GM12878 (cell line): ENCODE measurements at regions not wholly inside any gene's neighbourhood (a gene's known extent, or its start where the extent isn't known, plus 50 kb on each side); places are given as distances from the start of the nearest gene placed in this dataset.

Experiments
- ATAC-seq: fragments of 200-7000 bp; cut with Tn5 transposase; 3 replicates; pipeline ENCODE4 v1.9.1; 2020; ENCODE audit warnings: mild to moderate bottlenecking, moderate library complexity
- BruUV-seq: library from RNA; stranded (reverse); fragments of 400-500 nt; replicated peaks from 2 replicates; lab custom pipeline; 2021; lab: Mats Ljungman, UMichigan
- CTCF ChIA-PET: fragments of 300-600 bp; sonication (Branson Sonifier 250); formaldehyde crosslinking; extraction: SDS; loops from one replicate; lab custom pipeline; 2021; ENCODE audit warnings: inconsistent platforms; lab: Yijun Ruan, JAX
- POLR2A ChIA-PET: fragments of 350-600 bp; formaldehyde crosslinking; extraction: SDS; loops from one replicate; lab custom pipeline; 2021; ENCODE audit warnings: inconsistent platforms; lab: Charles Lee
- RAD21 ChIA-PET: fragments of 300-600 bp; sonication (Branson Sonifier 250); formaldehyde crosslinking; loops from one replicate; lab custom pipeline; 2023; ENCODE audit warnings: antibody characterized with exemption; ENCODE audit not compliant: unreplicated experiment; lab: Charles Lee
- SMC1A ChIA-PET: fragments of 300-600 bp; sonication (Branson Sonifier 250); formaldehyde crosslinking; loops from one replicate; lab custom pipeline; 2023; ENCODE audit not compliant: unreplicated experiment, uncharacterized antibody; lab: Charles Lee
- DNase-seq: peaks from one replicate; pipeline ENCODE4 v3.0.0-alpha.2; 2011; ENCODE audit warnings: low read depth, low spot score
- FAIRE-seq: peaks from 3 replicates; lab custom pipeline; 2011; peaks lifted over from hg19 to GRCh38; lab: Jason Lieb, UNC
- H2AFZ ChIP-seq: 2 replicates; pipeline ENCODE4 v1.6.0; 2011; ENCODE audit warnings: low read depth, low read length, control low read depth; ENCODE audit not compliant: control insufficient read depth
- H3K27ac ChIP-seq: 2 replicates; pipeline ENCODE4 v1.5.1; 2011; ENCODE audit warnings: control low read depth; ENCODE audit not compliant: control insufficient read depth, insufficient read depth
- H3K27me3 ChIP-seq, 2 experiments: replicated peaks in 1 of 2; 2 replicates each; pipeline versions ENCODE4 v1.6.0 to v1.6.1; 2011; ENCODE audit warnings: low read length in 1 of 2; ENCODE audit not compliant: control insufficient read depth in 2 of 2, insufficient read depth in 2 of 2
- H3K36me3 ChIP-seq, 2 experiments: 2 replicates each; pipeline ENCODE4 v1.5.1; 2011; ENCODE audit warnings: low read length in 1 of 2; ENCODE audit not compliant: control insufficient read depth in 2 of 2, insufficient read depth in 2 of 2
- H3K4me1 ChIP-seq: 2 replicates; pipeline ENCODE4 v1.6.1; 2011; ENCODE audit warnings: mild to moderate bottlenecking, low read length, moderate library complexity, mixed read lengths; ENCODE audit not compliant: control insufficient read depth, insufficient read depth
- H3K4me2 ChIP-seq: 2 replicates; pipeline ENCODE4 v1.6.0; 2011; ENCODE audit warnings: control low read depth; ENCODE audit not compliant: control insufficient read depth, insufficient read depth
- H3K4me3 ChIP-seq: fragments of 200-600 bp; sonication (generic); 2 replicates; pipeline ENCODE4 v1.5.1; 2016
- H3K79me2 ChIP-seq: 2 replicates; pipeline ENCODE4 v1.6.0; 2011; ENCODE audit warnings: low read length; ENCODE audit not compliant: control insufficient read depth, insufficient read depth
- H3K9ac ChIP-seq: 2 replicates; pipeline ENCODE4 v1.8.0; 2011; ENCODE audit warnings: low read length, control low read depth, mixed read lengths; ENCODE audit not compliant: control insufficient read depth, insufficient read depth
- H3K9me3 ChIP-seq: replicated peaks from 3 replicates; pipeline ENCODE4 v1.5.1; 2011; ENCODE audit warnings: mild to moderate bottlenecking, low read length; ENCODE audit not compliant: control insufficient read depth, insufficient read depth
- H4K20me1 ChIP-seq: 2 replicates; pipeline ENCODE4 v1.6.0; 2011; ENCODE audit not compliant: control insufficient read depth, insufficient read depth
- BMI1 ChIP-seq: fragments of 450-650 bp; IDR thresholded peaks from 2 replicates; pipeline ENCODE4 v1.6.1; 2016; ENCODE audit warnings: mild to moderate bottlenecking, moderate library complexity, borderline replicate concordance
- EZH2 ChIP-seq: IDR thresholded peaks from 2 replicates; pipeline ENCODE4 v1.6.1; 2012; ENCODE audit warnings: low read depth, mild to moderate bottlenecking, control low read depth, inconsistent platforms, low read length, borderline replicate concordance; ENCODE audit not compliant: control insufficient read depth
- HDAC6 ChIP-seq: fragments of 200-600 bp; sonication (generic); IDR thresholded peaks from one replicate; pipeline ENCODE4 v1.8.0; 2017; ENCODE audit warnings: antibody characterized with exemption; ENCODE audit not compliant: unreplicated experiment
- JUND ChIP-seq: IDR thresholded peaks from 2 replicates; pipeline ENCODE4 v1.6.1; 2012; ENCODE audit warnings: low read depth, mild to moderate bottlenecking, low read length, improper control_type of control experiment, moderate library complexity
- KAT2A ChIP-seq: conservative IDR thresholded peaks from 2 replicates; pipeline ENCODE4 v1.6.1; 2011; ENCODE audit warnings: low read depth, low read length; ENCODE audit not compliant: control insufficient read depth
- KDM1A ChIP-seq: fragments of 200-600 bp; sonication (generic); IDR thresholded peaks from 2 replicates; pipeline ENCODE4 v1.6.1; 2016; ENCODE audit warnings: borderline replicate concordance
- NFYB ChIP-seq: IDR thresholded peaks from 2 replicates; pipeline ENCODE4 v1.6.1; 2011; ENCODE audit warnings: low read depth, mild to moderate bottlenecking, low read length, improper control_type of control experiment, moderate library complexity; ENCODE audit not compliant: insufficient read depth
- RBBP5 ChIP-seq: fragments of 200-600 bp; sonication (generic); conservative IDR thresholded peaks from 2 replicates; pipeline ENCODE4 v1.6.1; 2016
- SIX5 ChIP-seq: IDR thresholded peaks from 2 replicates; pipeline ENCODE4 v1.6.1; 2011; ENCODE audit warnings: mild to moderate bottlenecking, low read depth, low read length, moderate library complexity; ENCODE audit not compliant: severe bottlenecking
- SREBF1 ChIP-seq: IDR thresholded peaks from 2 replicates; pipeline ENCODE4 v1.6.1; 2012; ENCODE audit warnings: mild to moderate bottlenecking, low read length
- STAT1 ChIP-seq: fragments of 450-650 bp; conservative IDR thresholded peaks from 2 replicates; pipeline ENCODE4 v1.6.1; 2014; ENCODE audit warnings: antibody characterized with exemption, mild to moderate bottlenecking
- YBX1 ChIP-seq: fragments of 450-650 bp; IDR thresholded peaks from 2 replicates; pipeline ENCODE4 v1.6.1; 2016; ENCODE audit warnings: antibody characterized with exemption
- ZNF274 ChIP-seq: IDR thresholded peaks from one replicate; pipeline ENCODE4 v1.8.0; 2011; ENCODE audit not compliant: insufficient read length, insufficient read depth
- ZSCAN29 ChIP-seq: fragments of 450-650 bp; IDR thresholded peaks from 2 replicates; pipeline ENCODE4 v1.6.1; 2017; ENCODE audit warnings: mild to moderate bottlenecking, moderate library complexity
- WGBS: methylation state at CpG from one replicate; pipeline ENCODE4 v1.1.6; 2016; ENCODE audit warnings: low lambda C conversion rate; ENCODE audit not compliant: insufficient replicate concordance, insufficient coverage; ENCODE audit errors: missing lambda C conversion rate; 5-methylcytosine and 5-hydroxymethylcytosine counted together
- in situ Hi-C: fragments of 300-500 bp; cut with MboI; formaldehyde crosslinking; loops from 9 replicates; pipeline ENCODE4 v1.14.3; 2018; ENCODE audit warnings: mixed read lengths
- intact Hi-C: fragments of 100-400 bp; cut with micrococcal nuclease; formaldehyde crosslinking; loops from one replicate; pipeline ENCODE4 v1.14.2; 2022; ENCODE audit not compliant: unreplicated experiment

GRCh38 chr2:150598383-150598782 lies 110.9 kb upstream of the RND3 start:
- RAD21 ChIA-PET = interaction anchor here (4.1 kb wide), 1 partner anchor 23 kb away, joined by 22 read pairs; no protein-coding TSS in a partner anchor
- Histone ChIP-seq H3K9me3 (no peaks in the 10 kb centered on the region), H3K79me2 (no peaks in the 10 kb centered on the region), H3K4me2 (no peak overlapping the region), H3K4me3 (no peak overlapping the region), H2AFZ (no peak overlapping the region), H3K27ac (no peak overlapping the region), H3K27me3 (no peaks in the 10 kb centered on the region), H3K9ac (no peak overlapping the region), H4K20me1 (no peaks in the 10 kb centered on the region), H3K36me3 (no peaks in the 10 kb centered on the region), H3K4me1 (no peaks in the 10 kb centered on the region)
- BruUV-seq = no TSS peak
- no peak for FAIRE-seq
- CTCF ChIA-PET = interaction anchor here (1.2 kb wide), 1 partner anchor 38 kb away, joined by 3 read pairs; no protein-coding TSS in a partner anchor
- no peak for TF ChIP-seq ZSCAN29
- no peak for TF ChIP-seq ZNF274
- TF ChIP-seq KDM1A = no peak
- TF ChIP-seq SIX5 = no peak
- no peak for TF ChIP-seq JUND
- TF ChIP-seq RBBP5 = no peak
- no peak for TF ChIP-seq KAT2A
- no peak for TF ChIP-seq SREBF1
- TF ChIP-seq BMI1 = no peak
- no peak for TF ChIP-seq HDAC6
- TF ChIP-seq YBX1 = no peak
- TF ChIP-seq EZH2 = no peak
- no peak for TF ChIP-seq NFYB
- TF ChIP-seq STAT1 = no peak
- in situ Hi-C loops (no loop called here), intact Hi-C loops (no loop called here)
- SMC1A ChIA-PET = interaction anchor here (2.9 kb wide), 1 partner anchor 122 kb away, joined by 10 read pairs; no protein-coding TSS in a partner anchor
- POLR2A ChIA-PET = no interaction called here
- DNase-seq = no peak
- no peak for ATAC-seq
- 0% methylated on average over 2 of the region's 2 CpGs for WGBS
